ENCODE measurements at regions not wholly inside any gene's neighbourhood (a gene's known extent, or its start where the extent isn't known, plus 50 kb on each side); places are given as distances from the start of the nearest gene placed in this dataset.
A peak's percentile ranks its signal among the peaks of the same experiment; 100 is the strongest.

GRCh38 chr18:46424898-46425297, 232.1 kb downstream of the LOXHD1 start:
- ChIA-PET POLR2A (ENCODE audit: partially characterized antibody) (no interaction called here), CTCF (ENCODE audit: partially characterized antibody) (no interaction called here)
- H3K27ac Mint-ChIP-seq: peak overlapping the region in 1 of 7 donors; percentile 10
- H3K4me3 Mint-ChIP-seq: no peak overlapping the region
- intact Hi-C loops (cut with micrococcal nuclease): no loop called here
- no peaks in the 10 kb centered on the region for H3K36me3 Mint-ChIP-seq
- Histone ChIP-seq H3K4me3 (ENCODE audit: low read length in 2 of 2) (no peak overlapping the region), H3K9me3 (ENCODE audit: control insufficient read depth in 1 of 2, low read length in 2 of 2) (no peaks in the 10 kb centered on the region), H3K36me3 (ENCODE audit: insufficient read depth, low read length) (no peaks in the 10 kb centered on the region), H3K4me1 (ENCODE audit: insufficient read depth, low read length) (no peaks in the 10 kb centered on the region), H3K27ac (ENCODE audit: low read depth, low read length) (no peak overlapping the region), H3K27me3 (ENCODE audit: insufficient read depth, low read length) (no peaks in the 10 kb centered on the region)
- H3K4me1 Mint-ChIP-seq: peaks cover 0 to 4% (median 2%) of the 10 kb centered on the region in 4 donors
- DNase-seq: no peak
- peaks cover 0 to 2% (median 0%) of the 10 kb centered on the region in 8 donors for H3K9me3 Mint-ChIP-seq
- peaks cover 2 to 5% of the 10 kb centered on the region in 2 donors for H3K27me3 Mint-ChIP-seq

GRCh38 chr18:46425511-46425910, 231.5 kb downstream of the LOXHD1 start:
- Mint-ChIP-seq H3K9me3 (peaks cover 0 to 2% (median 0%) of the 10 kb centered on the region in 8 donors), H3K4me3 (peak overlapping the region in 1 of 8 donors; percentile 27), H3K4me1 (peaks cover 0 to 4% (median 2%) of the 10 kb centered on the region in 4 donors), H3K27ac (no peak overlapping the region), H3K36me3 (no peaks in the 10 kb centered on the region), H3K27me3 (peaks cover 2 to 5% of the 10 kb centered on the region in 2 donors)
- ChIA-PET CTCF (ENCODE audit: partially characterized antibody) (no interaction called here), POLR2A (ENCODE audit: partially characterized antibody) (no interaction called here)
- H3K27me3 ChIP-seq (ENCODE audit: insufficient read depth, low read length): no peaks in the 10 kb centered on the region
- DNase-seq: no peak
- no peaks in the 10 kb centered on the region for H3K36me3 ChIP-seq (ENCODE audit: insufficient read depth, low read length)
- H3K27ac ChIP-seq (ENCODE audit: low read depth, low read length): no peak overlapping the region
- no peak overlapping the region for H3K4me3 ChIP-seq (ENCODE audit: low read length in 2 of 2)
- H3K9me3 ChIP-seq (ENCODE audit: control insufficient read depth in 1 of 2, low read length in 2 of 2): no peaks in the 10 kb centered on the region
- no peaks in the 10 kb centered on the region for H3K4me1 ChIP-seq (ENCODE audit: insufficient read depth, low read length)
- intact Hi-C loops (cut with micrococcal nuclease): no loop called here

- Mint-ChIP-seq H3K27me3 (peaks cover 2 to 5% of the 10 kb centered on the region in 2 donors), H3K4me3 (no peak overlapping the region), H3K36me3 (no peaks in the 10 kb centered on the region), H3K27ac (no peak overlapping the region), H3K4me1 (peaks cover 0 to 4% (median 2%) of the 10 kb centered on the region in 4 donors), H3K9me3 (peaks cover 0 to 2% (median 0%) of the 10 kb centered on the region in 8 donors)
- Histone ChIP-seq H3K9me3 (ENCODE audit: control insufficient read depth in 1 of 2, low read length in 2 of 2) (no peaks in the 10 kb centered on the region), H3K27ac (ENCODE audit: low read depth, low read length) (no peak overlapping the region), H3K4me3 (ENCODE audit: low read length in 2 of 2) (no peak overlapping the region), H3K27me3 (ENCODE audit: insufficient read depth, low read length) (no peaks in the 10 kb centered on the region), H3K36me3 (ENCODE audit: insufficient read depth, low read length) (no peaks in the 10 kb centered on the region), H3K4me1 (ENCODE audit: insufficient read depth, low read length) (no peaks in the 10 kb centered on the region)
- POLR2A ChIA-PET (ENCODE audit: partially characterized antibody): no interaction called here
- no peak for DNase-seq
- intact Hi-C loops (cut with micrococcal nuclease): no loop called here
- CTCF ChIA-PET (ENCODE audit: partially characterized antibody): interaction anchor here (1.2 kb wide), 1 partner anchor 37 kb away, joined by 3 read pairs; no protein-coding TSS in a partner anchor
Observed at GRCh38 chr18:46426021-46426678, 230.9 kb downstream of the LOXHD1 start.

GRCh38 chr18:46426679-46427047, 230.4 kb downstream of the LOXHD1 start:
- no peaks in the 10 kb centered on the region for H3K36me3 Mint-ChIP-seq
- H3K27me3 ChIP-seq (ENCODE audit: insufficient read depth, low read length): no peaks in the 10 kb centered on the region
- H3K27me3 Mint-ChIP-seq: peaks cover 2 to 5% of the 10 kb centered on the region in 2 donors
- H3K4me3 ChIP-seq (ENCODE audit: low read length in 2 of 2): no peak overlapping the region
- intact Hi-C loops (cut with micrococcal nuclease): no loop called here
- H3K27ac ChIP-seq (ENCODE audit: low read depth, low read length): no peak overlapping the region
- POLR2A ChIA-PET (ENCODE audit: partially characterized antibody): no interaction called here
- H3K4me3 Mint-ChIP-seq: no peak overlapping the region
- H3K4me1 ChIP-seq (ENCODE audit: insufficient read depth, low read length): no peaks in the 10 kb centered on the region
- CTCF ChIA-PET (ENCODE audit: partially characterized antibody): interaction anchor here (1.2 kb wide), 1 partner anchor 38 kb away, joined by 3 read pairs; no protein-coding TSS in a partner anchor
- peaks cover 0 to 2% (median 0%) of the 10 kb centered on the region in 8 donors for H3K9me3 Mint-ChIP-seq
- no peak for DNase-seq
- no peaks in the 10 kb centered on the region for H3K9me3 ChIP-seq (ENCODE audit: control insufficient read depth in 1 of 2, low read length in 2 of 2)
- H3K27ac Mint-ChIP-seq: no peak overlapping the region
- peaks cover 0 to 4% (median 2%) of the 10 kb centered on the region in 4 donors for H3K4me1 Mint-ChIP-seq
- no peaks in the 10 kb centered on the region for H3K36me3 ChIP-seq (ENCODE audit: insufficient read depth, low read length)
